ENCODE measurements at regions not wholly inside any gene's neighbourhood (a gene's known extent, or its start where the extent isn't known, plus 50 kb on each side); places are given as distances from the start of the nearest gene placed in this dataset.
A peak's percentile ranks its signal among the peaks of the same experiment; 100 is the strongest.

DNA sequence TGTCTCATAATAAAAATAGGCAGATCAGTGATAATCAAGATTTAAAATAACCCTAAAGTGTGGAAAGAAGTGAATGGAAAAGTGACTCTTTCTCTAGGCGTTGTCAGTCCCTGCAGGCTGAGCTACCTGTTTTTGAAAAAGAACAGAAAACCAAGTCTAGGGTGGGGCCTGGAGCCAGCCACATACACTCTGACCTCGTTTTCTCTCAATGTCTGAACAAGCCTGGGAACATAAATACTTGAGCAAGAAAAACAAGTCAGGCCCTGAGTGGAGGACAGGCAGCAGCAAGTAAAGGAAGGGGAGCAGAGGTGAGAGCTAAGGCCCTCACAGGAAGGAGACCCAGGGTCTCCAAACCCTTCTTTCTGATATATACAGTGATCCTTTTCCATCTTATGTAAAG is 91.7 kb upstream of the HPF1 start:
- peak in 1 of 2 donors; percentile 24 for DNase-seq
- no peaks in the 10 kb centered on the region for H3K4me1 ChIP-seq
- H3K9me3 ChIP-seq = no peaks in the 10 kb centered on the region
- no peak overlapping the region for H3K27ac ChIP-seq
- TF ChIP-seq EP300 (IDR thresholded peaks at IDR 0.05) (no peak), POLR2AphosphoS5 (IDR thresholded peaks at IDR 0.05) (no peak), POLR2A (IDR thresholded peaks at IDR 0.05) (no peak)
- TF ChIP-seq, protein P1, sequence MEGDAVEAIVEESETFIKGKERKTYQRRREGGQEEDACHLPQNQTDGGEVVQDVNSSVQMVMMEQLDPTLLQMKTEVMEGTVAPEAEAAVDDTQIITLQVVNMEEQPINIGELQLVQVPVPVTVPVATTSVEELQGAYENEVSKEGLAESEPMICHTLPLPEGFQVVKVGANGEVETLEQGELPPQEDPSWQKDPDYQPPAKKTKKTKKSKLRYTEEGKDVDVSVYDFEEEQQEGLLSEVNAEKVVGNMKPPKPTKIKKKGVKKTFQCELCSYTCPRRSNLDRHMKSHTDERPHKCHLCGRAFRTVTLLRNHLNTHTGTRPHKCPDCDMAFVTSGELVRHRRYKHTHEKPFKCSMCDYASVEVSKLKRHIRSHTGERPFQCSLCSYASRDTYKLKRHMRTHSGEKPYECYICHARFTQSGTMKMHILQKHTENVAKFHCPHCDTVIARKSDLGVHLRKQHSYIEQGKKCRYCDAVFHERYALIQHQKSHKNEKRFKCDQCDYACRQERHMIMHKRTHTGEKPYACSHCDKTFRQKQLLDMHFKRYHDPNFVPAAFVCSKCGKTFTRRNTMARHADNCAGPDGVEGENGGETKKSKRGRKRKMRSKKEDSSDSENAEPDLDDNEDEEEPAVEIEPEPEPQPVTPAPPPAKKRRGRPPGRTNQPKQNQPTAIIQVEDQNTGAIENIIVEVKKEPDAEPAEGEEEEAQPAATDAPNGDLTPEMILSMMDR (IDR thresholded peaks at IDR 0.05) = no peak
- no peaks in the 10 kb centered on the region for H3K36me3 ChIP-seq
- WGBS, 5 donors = 23 to 44% (median 34%) methylated on average over 2 of the region's 2 CpGs
- H3K27me3 ChIP-seq = peaks cover 0 to 4% (median 0%) of the 10 kb centered on the region in 3 donors
- H3K4me3 ChIP-seq = no peak overlapping the region
- intact Hi-C loops (cut with DNase I; ENCODE audit: low total_unique reads) = no loop called here

DNA sequence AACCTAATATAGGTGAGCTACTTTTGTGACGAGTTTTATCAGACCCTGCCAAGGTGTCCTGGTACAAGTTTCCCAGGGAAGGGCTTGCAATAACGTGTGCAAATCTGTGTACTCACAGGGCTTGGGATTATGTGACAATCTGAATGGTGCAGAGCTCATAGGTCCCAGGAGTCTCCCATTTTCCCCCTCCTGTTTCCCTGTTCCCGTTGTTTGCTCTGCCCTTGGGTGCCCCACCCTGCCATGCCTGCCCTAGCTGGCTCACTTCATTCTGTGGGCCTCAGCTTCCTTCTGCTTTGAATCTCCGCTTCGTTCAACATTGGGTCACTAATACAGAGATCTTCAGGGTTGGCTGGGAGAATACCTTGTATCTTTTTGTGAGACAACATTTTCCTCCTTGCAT is 90.3 kb upstream of the HPF1 start:
- 33 to 47% (median 40%) methylated on average over 5 of the region's 5 CpGs for WGBS, 5 donors
- intact Hi-C loops (cut with DNase I; ENCODE audit: low total_unique reads) = no loop called here
- Histone ChIP-seq H3K9me3 (no peaks in the 10 kb centered on the region), H3K4me3 (no peak overlapping the region), H3K27me3 (peaks cover 0 to 4% (median 0%) of the 10 kb centered on the region in 3 donors), H3K27ac (no peak overlapping the region), H3K4me1 (no peaks in the 10 kb centered on the region), H3K36me3 (no peaks in the 10 kb centered on the region)
- DNase-seq = peak in 1 of 2 donors; percentile 12
- TF ChIP-seq POLR2AphosphoS5 (IDR thresholded peaks at IDR 0.05) = no peak
- no peak for TF ChIP-seq POLR2A (IDR thresholded peaks at IDR 0.05)
- TF ChIP-seq EP300 (IDR thresholded peaks at IDR 0.05) = no peak
- TF ChIP-seq, protein P1 (IDR thresholded peaks at IDR 0.05) = no peak

DNA sequence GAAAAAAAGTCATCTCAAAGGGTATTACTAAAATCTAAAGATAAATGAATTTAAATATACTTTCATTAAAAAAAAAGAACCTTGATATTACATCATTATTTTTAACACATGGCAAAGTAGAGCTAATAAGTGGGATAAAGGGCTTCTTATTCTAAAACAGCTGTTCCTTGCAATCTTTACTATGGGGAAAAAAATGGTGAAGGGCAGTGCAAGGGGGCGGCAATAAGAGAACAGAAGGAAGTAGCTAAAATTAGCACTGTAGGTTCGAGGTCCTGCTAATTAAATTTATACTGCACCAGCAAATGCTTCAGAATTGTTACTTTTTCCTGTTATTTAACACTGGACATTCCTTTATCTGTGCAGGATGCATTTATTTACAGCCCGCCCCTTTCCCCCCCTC is 89.4 kb upstream of the HPF1 start:
- H3K27me3 ChIP-seq = peaks cover 0 to 4% (median 0%) of the 10 kb centered on the region in 3 donors
- no peaks in the 10 kb centered on the region for H3K4me1 ChIP-seq
- intact Hi-C loops (cut with DNase I; ENCODE audit: low total_unique reads) = no loop called here
- 54 to 68% (median 57%) methylated on average over 3 of the region's 3 CpGs for WGBS, 5 donors
- no peak overlapping the region for H3K27ac ChIP-seq
- DNase-seq = no peak
- H3K4me3 ChIP-seq = no peak overlapping the region
- no peak for TF ChIP-seq EP300 (IDR thresholded peaks at IDR 0.05)
- TF ChIP-seq POLR2AphosphoS5 (IDR thresholded peaks at IDR 0.05) = no peak
- TF ChIP-seq POLR2A (IDR thresholded peaks at IDR 0.05) = no peak
- TF ChIP-seq, protein P1 (IDR thresholded peaks at IDR 0.05) = no peak
- H3K9me3 ChIP-seq = no peaks in the 10 kb centered on the region
- H3K36me3 ChIP-seq = no peaks in the 10 kb centered on the region

DNA sequence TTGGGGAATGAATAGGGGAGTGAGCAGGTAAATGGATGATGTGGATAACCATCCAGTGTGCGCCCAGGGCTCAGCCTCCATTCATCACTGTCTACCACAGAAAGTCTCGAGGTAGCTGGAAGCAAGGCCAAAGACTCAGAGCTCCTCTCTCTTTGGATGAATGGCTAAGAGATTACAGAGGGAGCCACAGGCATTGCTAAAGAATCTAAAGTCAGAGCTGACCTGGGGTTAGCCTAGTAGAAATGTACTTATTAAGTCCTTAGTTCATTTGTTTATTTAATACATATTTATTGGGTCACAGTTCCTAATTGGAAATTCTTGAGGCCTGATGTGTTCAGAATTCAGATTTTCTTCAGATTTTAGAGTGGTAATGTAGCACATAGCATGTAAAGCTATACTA is 88.7 kb upstream of the HPF1 start:
- Histone ChIP-seq H3K9me3 (no peaks in the 10 kb centered on the region), H3K27me3 (peaks cover 0 to 4% (median 0%) of the 10 kb centered on the region in 3 donors), H3K27ac (no peak overlapping the region), H3K4me3 (no peak overlapping the region), H3K36me3 (no peaks in the 10 kb centered on the region), H3K4me1 (no peaks in the 10 kb centered on the region)
- WGBS, 5 donors = 47 to 77% (median 66%) methylated on average over 2 of the region's 2 CpGs
- intact Hi-C loops (cut with DNase I; ENCODE audit: low total_unique reads) = no loop called here
- DNase-seq = no peak
- no peak for TF ChIP-seq EP300 (IDR thresholded peaks at IDR 0.05)

DNA sequence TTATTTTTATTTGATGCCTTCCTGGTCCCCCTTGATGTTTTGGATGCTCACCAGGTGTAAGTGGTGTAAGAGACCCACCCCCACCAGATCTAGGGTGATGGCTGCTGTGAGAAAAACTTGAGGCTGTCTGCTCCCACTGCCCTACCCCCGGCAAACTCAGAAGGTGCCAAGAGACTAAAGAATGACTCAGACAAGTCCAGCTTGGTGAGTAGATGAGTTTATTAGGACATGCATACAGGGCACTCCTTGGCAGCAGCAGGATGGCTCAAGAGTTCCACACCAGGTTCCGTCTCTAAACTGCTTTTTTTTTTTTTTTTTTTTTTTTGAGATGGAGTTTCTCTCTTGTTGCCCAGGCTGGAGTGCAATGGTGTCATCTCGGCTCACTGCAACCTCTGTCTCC is 84.0 kb upstream of the HPF1 start:
- 82 to 91% (median 88%) methylated on average over 3 of the region's 3 CpGs for whole genome bisulfite sequencing, 5 donors
- Histone ChIP-seq H3K36me3 (no peaks in the 10 kb centered on the region), H3K4me1 (no peaks in the 10 kb centered on the region), H3K27me3 (no peaks in the 10 kb centered on the region), H3K9me3 (peaks cover 0 to 10% (median 0%) of the 10 kb centered on the region in 4 donors), H3K27ac (no peak overlapping the region), H3K4me3 (no peak overlapping the region)
- intact Hi-C loops (cut with DNase I; ENCODE audit: low total_unique reads) = no loop called here
- DNase-seq = no peak
- TF ChIP-seq POLR2A (IDR thresholded peaks at IDR 0.05) = no peak
- no peak for TF ChIP-seq POLR2AphosphoS5 (IDR thresholded peaks at IDR 0.05)
- TF ChIP-seq, protein P1 (IDR thresholded peaks at IDR 0.05) = no peak
- TF ChIP-seq EP300 (IDR thresholded peaks at IDR 0.05) = no peak
